IMR-90 (cell line): ENCODE measurements at regions not wholly inside any gene's neighbourhood (a gene's known extent, or its start where the extent isn't known, plus 50 kb on each side); places are given as distances from the start of the nearest gene placed in this dataset.

ENCODE experiments used
- ATAC-seq: fragments of 200-7000 bp; cut with Tn5 transposase; 2 replicates; pipeline ENCODE4 v1.9.1; 2020; ENCODE audit warnings: low read depth, mild to moderate bottlenecking, moderate library complexity
- BruUV-seq: library from RNA; stranded (reverse); fragments of 400-500 nt; replicated peaks from 2 replicates; lab custom pipeline; 2021; lab: Mats Ljungman, UMichigan
- CTCF ChIA-PET: fragments of 300-600 bp; formaldehyde crosslinking; extraction: SDS; loops from one replicate; lab custom pipeline; 2021; ENCODE audit warnings: antibody characterized with exemption; lab: Yijun Ruan, JAX
- POLR2A ChIA-PET: fragments of 300-600 bp; sonication (Branson Sonifier 250); formaldehyde crosslinking; loops from one replicate; lab custom pipeline; 2022; ENCODE audit warnings: antibody characterized with exemption; ENCODE audit not compliant: unreplicated experiment; lab: Charles Lee
- DNase-seq: peaks from one replicate; pipeline ENCODE4 v3.0.0; 2013
- H2AFZ ChIP-seq: replicated peaks from 2 replicates; pipeline ENCODE3; 2013; ENCODE audit warnings: low read length, mild to moderate bottlenecking; ENCODE audit not compliant: poor library complexity
- H2AK5ac ChIP-seq: 2 replicates; pipeline ENCODE4 v1.6.1; 2013; ENCODE audit warnings: low read depth, low read length, inconsistent platforms
- H2AK9ac ChIP-seq: replicated peaks from 2 replicates; pipeline ENCODE3; 2013; ENCODE audit warnings: mild to moderate bottlenecking, low read depth, low read length, moderate library complexity; ENCODE audit not compliant: poor library complexity
- H2BK120ac ChIP-seq: 2 replicates; pipeline ENCODE4 v1.6.1; 2013; ENCODE audit warnings: low read depth, low read length, inconsistent platforms
- H2BK15ac ChIP-seq: 3 replicates; pipeline ENCODE4 v1.6.1; 2013; ENCODE audit warnings: low read depth, low read length, inconsistent platforms
- H2BK20ac ChIP-seq: 2 replicates; pipeline ENCODE4 v1.6.1; 2013; ENCODE audit warnings: low read depth, mild to moderate bottlenecking, inconsistent platforms, low read length, moderate library complexity
- H2BK5ac ChIP-seq: 2 replicates; pipeline ENCODE4 v1.6.1; 2013; ENCODE audit warnings: mild to moderate bottlenecking, low read depth, low read length, inconsistent platforms; ENCODE audit not compliant: poor library complexity, severe bottlenecking
- H3K14ac ChIP-seq: replicated peaks from 2 replicates; pipeline ENCODE4 v1.6.1; 2013; ENCODE audit warnings: low read depth, low read length, inconsistent platforms
- H3K18ac ChIP-seq: 2 replicates; pipeline ENCODE4 v1.6.1; 2013; ENCODE audit warnings: low read depth, low read length, control low read depth
- H3K23ac ChIP-seq: 2 replicates; pipeline ENCODE4 v1.6.1; 2013; ENCODE audit warnings: low read depth, low read length, inconsistent platforms
- H3K27ac ChIP-seq: 2 replicates; pipeline ENCODE4 v1.5.1; 2013; ENCODE audit warnings: mild to moderate bottlenecking, control low read depth, low read length; ENCODE audit not compliant: insufficient read depth
- H3K27me3 ChIP-seq: 2 replicates; pipeline ENCODE4 v1.6.1; 2013; ENCODE audit warnings: low read length; ENCODE audit not compliant: control insufficient read depth, insufficient read depth
- H3K36me3 ChIP-seq: 2 replicates; pipeline ENCODE4 v1.6.1; 2013; ENCODE audit warnings: low read length, mixed read lengths; ENCODE audit not compliant: control insufficient read depth, insufficient read depth
- H3K4ac ChIP-seq: 2 replicates; pipeline ENCODE4 v1.6.1; 2013; ENCODE audit warnings: low read depth, low read length, inconsistent platforms
- H3K4me1 ChIP-seq: 2 replicates; pipeline ENCODE4 v1.6.1; 2013; ENCODE audit warnings: low read length, mixed read lengths; ENCODE audit not compliant: control insufficient read depth, insufficient read depth
- H3K4me2 ChIP-seq: 2 replicates; pipeline ENCODE4 v1.6.1; 2013; ENCODE audit warnings: low read depth, mild to moderate bottlenecking, control low read depth, low read length, moderate library complexity
- H3K4me3 ChIP-seq: 2 replicates; pipeline ENCODE4 v1.5.1; 2013; ENCODE audit warnings: low read depth, mild to moderate bottlenecking, control low read depth, low read length, moderate library complexity; ENCODE audit not compliant: insufficient read depth
- H3K56ac ChIP-seq: 2 replicates; pipeline ENCODE4 v1.6.1; 2013; ENCODE audit warnings: low read length, inconsistent platforms; ENCODE audit not compliant: insufficient read depth; ENCODE audit errors: extremely low read depth
- H3K79me1 ChIP-seq, 2 experiments: 2 replicates each; pipeline ENCODE4 v1.6.1; 2013; ENCODE audit warnings: low read length in 2 of 2, inconsistent platforms in 1 of 2, low read depth in 1 of 2
- H3K9ac ChIP-seq: 2 replicates; pipeline ENCODE4 v1.6.1; 2013; ENCODE audit warnings: low read depth, low read length, control low read depth
- H3K9me1 ChIP-seq: 2 replicates; pipeline ENCODE4 v1.6.1; 2013; ENCODE audit warnings: low read length, inconsistent platforms; ENCODE audit not compliant: insufficient read depth
- H3K9me3 ChIP-seq: 2 replicates; pipeline ENCODE4 v1.6.1; 2013; ENCODE audit warnings: low read length; ENCODE audit not compliant: control insufficient read depth, insufficient read depth
- H4K20me1 ChIP-seq: 2 replicates; pipeline ENCODE4 v1.6.1; 2013; ENCODE audit warnings: low read length, inconsistent platforms; ENCODE audit not compliant: insufficient read depth
- H4K5ac ChIP-seq: 2 replicates; pipeline ENCODE4 v1.6.1; 2013; ENCODE audit warnings: mild to moderate bottlenecking, low read depth, low read length, control low read depth
- H4K8ac ChIP-seq, 2 experiments: 2 replicates each; pipeline ENCODE4 v1.6.1; 2013; ENCODE audit warnings: low read depth in 2 of 2, low read length in 2 of 2, control low read depth in 1 of 2, inconsistent platforms in 1 of 2
- H4K91ac ChIP-seq: 2 replicates; pipeline ENCODE4 v1.6.1; 2013; ENCODE audit warnings: low read depth, low read length, inconsistent platforms; ENCODE audit not compliant: insufficient read depth
- BHLHE40 ChIP-seq: fragments of 150-350 bp; IDR thresholded peaks from 2 replicates; pipeline ENCODE4 v1.6.1; 2016; ENCODE audit warnings: mild to moderate bottlenecking, low read depth, low read length
- FOS ChIP-seq: fragments of 150-350 bp; IDR thresholded peaks from 2 replicates; pipeline ENCODE4 v1.6.1; 2016; ENCODE audit warnings: low read depth, low read length
- MAZ ChIP-seq: IDR thresholded peaks from 2 replicates; pipeline ENCODE4 v1.6.1; 2012; ENCODE audit warnings: low read depth, mild to moderate bottlenecking, low read length, improper control_type of control experiment, moderate library complexity, borderline replicate concordance
- NFE2L2 ChIP-seq: fragments of 150-350 bp; IDR thresholded peaks from 2 replicates; pipeline ENCODE4 v1.6.1; 2016; ENCODE audit warnings: low read depth, mild to moderate bottlenecking, low read length
- WGBS, 2 experiments: methylation state at CpG; one replicate each; pipeline versions ENCODE4 v1.1.5 to v1.1.7; 2013; ENCODE audit warnings: missing lambda C conversion rate in 2 of 2; ENCODE audit not compliant: insufficient read length in 1 of 2; ENCODE audit errors: extremely low coverage in 2 of 2; 5-methylcytosine and 5-hydroxymethylcytosine counted together
- dilution Hi-C: fragments of 300-500 bp; cut with HindIII; formaldehyde crosslinking; loops from one replicate; pipeline ENCODE4 v1.14.3; 2018; ENCODE audit warnings: low sequenced_read_pairs; ENCODE audit not compliant: unreplicated experiment
- in situ Hi-C: fragments of 300-500 bp; cut with MboI; formaldehyde crosslinking; loops from 3 replicates; pipeline ENCODE4 v1.14.3; 2019; ENCODE audit warnings: low sequenced_read_pairs, inconsistent platforms, mixed read lengths
- intact Hi-C: fragments of 100-400 bp; cut with micrococcal nuclease; formaldehyde crosslinking; loops from 2 replicates; pipeline ENCODE4 v1.10.0; 2022

- Histone ChIP-seq H4K5ac (no peak overlapping the region), H3K14ac (no peak overlapping the region), H3K9me3 (no peaks in the 10 kb centered on the region), H3K4ac (no peak overlapping the region), H3K4me1 (no peaks in the 10 kb centered on the region), H4K91ac (no peak overlapping the region), H3K27me3 (no peaks in the 10 kb centered on the region), H2BK20ac (no peak overlapping the region), H3K9ac (no peak overlapping the region), H2BK120ac (no peak overlapping the region), H3K18ac (no peak overlapping the region), H3K9me1 (no peaks in the 10 kb centered on the region), H3K36me3 (no peaks in the 10 kb centered on the region), H3K27ac (no peak overlapping the region), H2AK5ac (no peak overlapping the region), H3K23ac (no peak overlapping the region), H4K20me1 (no peaks in the 10 kb centered on the region), H4K8ac (no peak overlapping the region), H3K4me2 (no peak overlapping the region), H2AFZ (no peak overlapping the region), H3K56ac (no peak overlapping the region), H3K79me1 (no peaks in the 10 kb centered on the region), H3K4me3 (no peak overlapping the region), H2BK15ac (no peak overlapping the region), H2AK9ac (no peak overlapping the region), H2BK5ac (no peak overlapping the region)
- DNase-seq (no peak), ATAC-seq (no peak)
- intact Hi-C loops (no loop called here), dilution Hi-C loops (no loop called here), in situ Hi-C loops (no loop called here)
- TF ChIP-seq BHLHE40 (no peak), FOS (no peak), NFE2L2 (no peak), MAZ (no peak)
- no TSS peak for BruUV-seq
- no CpG with 5 or more reads among the region's 5 CpGs for WGBS, 2 experiments
- POLR2A ChIA-PET, result no interaction called here
- CTCF ChIA-PET, result no interaction called here
Measured at GRCh38 chr11:92812841-92813240, 156.6 kb upstream of the MTNR1B start.
